IMR-90 (cell line): ENCODE measurements at regions not wholly inside any gene's neighbourhood (a gene's known extent, or its start where the extent isn't known, plus 50 kb on each side); places are given as distances from the start of the nearest gene placed in this dataset.

ENCODE experiments used
- ATAC-seq: fragments of 200-7000 bp; cut with Tn5 transposase; 2 replicates; pipeline ENCODE4 v1.9.1; 2020; ENCODE audit warnings: low read depth, mild to moderate bottlenecking, moderate library complexity
- BruUV-seq: library from RNA; stranded (reverse); fragments of 400-500 nt; replicated peaks from 2 replicates; lab custom pipeline; 2021; lab: Mats Ljungman, UMichigan
- CTCF ChIA-PET: fragments of 300-600 bp; formaldehyde crosslinking; extraction: SDS; loops from one replicate; lab custom pipeline; 2021; ENCODE audit warnings: antibody characterized with exemption; lab: Yijun Ruan, JAX
- POLR2A ChIA-PET: fragments of 300-600 bp; sonication (Branson Sonifier 250); formaldehyde crosslinking; loops from one replicate; lab custom pipeline; 2022; ENCODE audit warnings: antibody characterized with exemption; ENCODE audit not compliant: unreplicated experiment; lab: Charles Lee
- DNase-seq: peaks from one replicate; pipeline ENCODE4 v3.0.0; 2013
- H2AFZ ChIP-seq: replicated peaks from 2 replicates; pipeline ENCODE3; 2013; ENCODE audit warnings: low read length, mild to moderate bottlenecking; ENCODE audit not compliant: poor library complexity
- H2AK5ac ChIP-seq: 2 replicates; pipeline ENCODE4 v1.6.1; 2013; ENCODE audit warnings: low read depth, low read length, inconsistent platforms
- H2AK9ac ChIP-seq: replicated peaks from 2 replicates; pipeline ENCODE3; 2013; ENCODE audit warnings: mild to moderate bottlenecking, low read depth, low read length, moderate library complexity; ENCODE audit not compliant: poor library complexity
- H2BK120ac ChIP-seq: 2 replicates; pipeline ENCODE4 v1.6.1; 2013; ENCODE audit warnings: low read depth, low read length, inconsistent platforms
- H2BK15ac ChIP-seq: 3 replicates; pipeline ENCODE4 v1.6.1; 2013; ENCODE audit warnings: low read depth, low read length, inconsistent platforms
- H2BK20ac ChIP-seq: 2 replicates; pipeline ENCODE4 v1.6.1; 2013; ENCODE audit warnings: low read depth, mild to moderate bottlenecking, inconsistent platforms, low read length, moderate library complexity
- H2BK5ac ChIP-seq: 2 replicates; pipeline ENCODE4 v1.6.1; 2013; ENCODE audit warnings: mild to moderate bottlenecking, low read depth, low read length, inconsistent platforms; ENCODE audit not compliant: poor library complexity, severe bottlenecking
- H3K14ac ChIP-seq: replicated peaks from 2 replicates; pipeline ENCODE4 v1.6.1; 2013; ENCODE audit warnings: low read depth, low read length, inconsistent platforms
- H3K18ac ChIP-seq: 2 replicates; pipeline ENCODE4 v1.6.1; 2013; ENCODE audit warnings: low read depth, low read length, control low read depth
- H3K23ac ChIP-seq: 2 replicates; pipeline ENCODE4 v1.6.1; 2013; ENCODE audit warnings: low read depth, low read length, inconsistent platforms
- H3K27ac ChIP-seq: 2 replicates; pipeline ENCODE4 v1.5.1; 2013; ENCODE audit warnings: mild to moderate bottlenecking, control low read depth, low read length; ENCODE audit not compliant: insufficient read depth
- H3K27me3 ChIP-seq: 2 replicates; pipeline ENCODE4 v1.6.1; 2013; ENCODE audit warnings: low read length; ENCODE audit not compliant: control insufficient read depth, insufficient read depth
- H3K36me3 ChIP-seq: 2 replicates; pipeline ENCODE4 v1.6.1; 2013; ENCODE audit warnings: low read length, mixed read lengths; ENCODE audit not compliant: control insufficient read depth, insufficient read depth
- H3K4ac ChIP-seq: 2 replicates; pipeline ENCODE4 v1.6.1; 2013; ENCODE audit warnings: low read depth, low read length, inconsistent platforms
- H3K4me1 ChIP-seq: 2 replicates; pipeline ENCODE4 v1.6.1; 2013; ENCODE audit warnings: low read length, mixed read lengths; ENCODE audit not compliant: control insufficient read depth, insufficient read depth
- H3K4me2 ChIP-seq: 2 replicates; pipeline ENCODE4 v1.6.1; 2013; ENCODE audit warnings: low read depth, mild to moderate bottlenecking, control low read depth, low read length, moderate library complexity
- H3K4me3 ChIP-seq: 2 replicates; pipeline ENCODE4 v1.5.1; 2013; ENCODE audit warnings: low read depth, mild to moderate bottlenecking, control low read depth, low read length, moderate library complexity; ENCODE audit not compliant: insufficient read depth
- H3K56ac ChIP-seq: 2 replicates; pipeline ENCODE4 v1.6.1; 2013; ENCODE audit warnings: low read length, inconsistent platforms; ENCODE audit not compliant: insufficient read depth; ENCODE audit errors: extremely low read depth
- H3K79me1 ChIP-seq, 2 experiments: 2 replicates each; pipeline ENCODE4 v1.6.1; 2013; ENCODE audit warnings: low read length in 2 of 2, inconsistent platforms in 1 of 2, low read depth in 1 of 2
- H3K9ac ChIP-seq: 2 replicates; pipeline ENCODE4 v1.6.1; 2013; ENCODE audit warnings: low read depth, low read length, control low read depth
- H3K9me1 ChIP-seq: 2 replicates; pipeline ENCODE4 v1.6.1; 2013; ENCODE audit warnings: low read length, inconsistent platforms; ENCODE audit not compliant: insufficient read depth
- H3K9me3 ChIP-seq: 2 replicates; pipeline ENCODE4 v1.6.1; 2013; ENCODE audit warnings: low read length; ENCODE audit not compliant: control insufficient read depth, insufficient read depth
- H4K20me1 ChIP-seq: 2 replicates; pipeline ENCODE4 v1.6.1; 2013; ENCODE audit warnings: low read length, inconsistent platforms; ENCODE audit not compliant: insufficient read depth
- H4K5ac ChIP-seq: 2 replicates; pipeline ENCODE4 v1.6.1; 2013; ENCODE audit warnings: mild to moderate bottlenecking, low read depth, low read length, control low read depth
- H4K8ac ChIP-seq, 2 experiments: 2 replicates each; pipeline ENCODE4 v1.6.1; 2013; ENCODE audit warnings: low read depth in 2 of 2, low read length in 2 of 2, control low read depth in 1 of 2, inconsistent platforms in 1 of 2
- H4K91ac ChIP-seq: 2 replicates; pipeline ENCODE4 v1.6.1; 2013; ENCODE audit warnings: low read depth, low read length, inconsistent platforms; ENCODE audit not compliant: insufficient read depth
- BHLHE40 ChIP-seq: fragments of 150-350 bp; IDR thresholded peaks from 2 replicates; pipeline ENCODE4 v1.6.1; 2016; ENCODE audit warnings: mild to moderate bottlenecking, low read depth, low read length
- CEBPB ChIP-seq: IDR thresholded peaks from 2 replicates; pipeline ENCODE4 v1.6.1; 2012; ENCODE audit warnings: low read depth, low read length, improper control_type of control experiment
- CHD1 ChIP-seq: IDR thresholded peaks from 2 replicates; pipeline ENCODE4 v1.6.1; 2012; ENCODE audit warnings: low read depth, low read length, improper control_type of control experiment
- ELK1 ChIP-seq: fragments of 150-350 bp; IDR thresholded peaks from 2 replicates; pipeline ENCODE4 v1.6.1; 2016; ENCODE audit warnings: low read depth, mild to moderate bottlenecking, low read length, moderate library complexity, borderline replicate concordance
- FOS ChIP-seq: fragments of 150-350 bp; IDR thresholded peaks from 2 replicates; pipeline ENCODE4 v1.6.1; 2016; ENCODE audit warnings: low read depth, low read length
- MAFK ChIP-seq: IDR thresholded peaks from 2 replicates; pipeline ENCODE4 v1.6.1; 2012; ENCODE audit warnings: low read depth, low read length, improper control_type of control experiment
- MAZ ChIP-seq: IDR thresholded peaks from 2 replicates; pipeline ENCODE4 v1.6.1; 2012; ENCODE audit warnings: low read depth, mild to moderate bottlenecking, low read length, improper control_type of control experiment, moderate library complexity, borderline replicate concordance
- MXI1 ChIP-seq: IDR thresholded peaks from 2 replicates; pipeline ENCODE4 v1.6.1; 2012; ENCODE audit warnings: low read depth, mild to moderate bottlenecking, low read length, moderate library complexity, borderline replicate concordance
- NFE2L2 ChIP-seq: fragments of 150-350 bp; IDR thresholded peaks from 2 replicates; pipeline ENCODE4 v1.6.1; 2016; ENCODE audit warnings: low read depth, mild to moderate bottlenecking, low read length
- POLR2A ChIP-seq: IDR thresholded peaks from 2 replicates; pipeline ENCODE4 v1.6.1; 2012; ENCODE audit warnings: mild to moderate bottlenecking, low read depth, low read length
- RAD21 ChIP-seq: IDR thresholded peaks from 2 replicates; pipeline ENCODE4 v1.6.1; 2012; ENCODE audit warnings: low read length, improper control_type of control experiment
- RCOR1 ChIP-seq: IDR thresholded peaks from 2 replicates; pipeline ENCODE4 v1.6.1; 2012; ENCODE audit warnings: mild to moderate bottlenecking, low read length, improper control_type of control experiment; ENCODE audit not compliant: insufficient replicate concordance
- RFX5 ChIP-seq: IDR thresholded peaks from 2 replicates; pipeline ENCODE4 v1.8.0; 2012; ENCODE audit warnings: low read depth, mild to moderate bottlenecking, low read length, moderate library complexity
- SMC3 ChIP-seq: fragments of 150-350 bp; IDR thresholded peaks from 2 replicates; pipeline ENCODE4 v1.6.1; 2016; ENCODE audit warnings: low read depth, mild to moderate bottlenecking, antibody characterized with exemption, low read length, moderate library complexity
- WGBS, 2 experiments: methylation state at CpG; one replicate each; pipeline versions ENCODE4 v1.1.5 to v1.1.7; 2013; ENCODE audit warnings: missing lambda C conversion rate in 2 of 2; ENCODE audit not compliant: insufficient read length in 1 of 2; ENCODE audit errors: extremely low coverage in 2 of 2; 5-methylcytosine and 5-hydroxymethylcytosine counted together
- dilution Hi-C: fragments of 300-500 bp; cut with HindIII; formaldehyde crosslinking; loops from one replicate; pipeline ENCODE4 v1.14.3; 2018; ENCODE audit warnings: low sequenced_read_pairs; ENCODE audit not compliant: unreplicated experiment
- in situ Hi-C: fragments of 300-500 bp; cut with MboI; formaldehyde crosslinking; loops from 3 replicates; pipeline ENCODE4 v1.14.3; 2019; ENCODE audit warnings: low sequenced_read_pairs, inconsistent platforms, mixed read lengths
- intact Hi-C: fragments of 100-400 bp; cut with micrococcal nuclease; formaldehyde crosslinking; loops from 2 replicates; pipeline ENCODE4 v1.10.0; 2022
- TF ChIP-seq, protein P1 (sequence below): conservative IDR thresholded peaks from 2 replicates; pipeline ENCODE4 v1.5.1; 2012; ENCODE audit warnings: mild to moderate bottlenecking, low read depth, low read length, improper control_type of control experiment

DNA sequence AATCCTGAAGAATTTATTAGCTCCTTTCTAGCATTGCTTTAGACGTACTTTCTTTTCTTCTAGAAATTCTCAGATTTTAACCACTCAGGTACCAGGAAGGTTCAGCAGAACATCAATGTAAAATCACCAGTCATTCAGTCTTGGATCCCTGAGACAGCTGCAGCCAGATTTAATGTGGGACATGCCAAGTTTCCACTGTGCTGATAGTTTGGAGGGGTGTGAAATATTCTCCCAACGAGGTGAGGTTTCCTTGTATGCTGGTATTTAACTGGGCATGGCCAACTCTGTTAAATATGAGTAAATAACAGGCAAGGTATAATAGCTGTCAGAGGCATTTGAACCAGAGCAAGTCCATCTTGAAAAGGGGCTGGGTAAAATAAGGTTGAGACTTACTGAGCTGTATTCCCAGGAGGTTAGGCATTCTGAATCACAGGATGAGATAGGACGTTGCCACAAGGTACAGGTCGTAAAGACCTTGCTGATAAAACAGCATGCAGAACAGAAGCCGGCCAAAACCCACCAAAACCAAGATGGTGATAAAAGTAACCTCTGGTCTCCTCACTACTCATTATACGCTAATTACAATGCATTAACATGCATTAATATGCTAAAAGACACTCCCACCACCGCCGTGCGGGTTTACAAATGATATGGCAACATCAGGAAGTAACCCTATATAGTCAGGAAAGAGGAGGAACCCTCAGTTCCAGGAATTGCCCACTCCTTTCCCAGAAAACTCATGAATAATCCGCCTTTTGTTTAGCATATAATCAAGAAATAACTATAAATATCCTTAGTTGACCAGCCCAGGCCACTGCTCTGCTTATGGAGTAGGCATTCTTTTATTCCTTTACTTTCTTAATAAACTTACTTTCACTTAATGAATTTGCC is 75.2 kb upstream of the RASSF8 start:
- 60% methylated on average over 1 of the region's 10 CpGs; no CpG with 5 or more reads in 1 of the 2 experiments for WGBS, 2 experiments
- Histone ChIP-seq H2AK9ac (no peak overlapping the region), H3K4me1 (no peaks in the 10 kb centered on the region), H2BK120ac (no peak overlapping the region), H4K20me1 (no peaks in the 10 kb centered on the region), H2BK15ac (no peak overlapping the region), H4K91ac (no peak overlapping the region), H2BK20ac (no peak overlapping the region), H3K4me3 (no peak overlapping the region), H3K23ac (no peak overlapping the region), H3K18ac (no peak overlapping the region), H3K4me2 (no peak overlapping the region), H3K14ac (no peak overlapping the region), H4K5ac (no peak overlapping the region), H2AK5ac (no peak overlapping the region), H3K79me1 (no peaks in the 10 kb centered on the region), H4K8ac (no peak overlapping the region), H3K56ac (no peak overlapping the region), H3K9me3 (no peaks in the 10 kb centered on the region), H3K9me1 (no peaks in the 10 kb centered on the region), H3K36me3 (no peaks in the 10 kb centered on the region), H3K9ac (no peak overlapping the region), H3K27me3 (no peaks in the 10 kb centered on the region), H2AFZ (no peak overlapping the region), H3K27ac (no peak overlapping the region), H3K4ac (no peak overlapping the region), H2BK5ac (no peak overlapping the region)
- in situ Hi-C loops (no loop called here), dilution Hi-C loops (no loop called here), intact Hi-C loops (no loop called here)
- no TSS peak for BruUV-seq
- POLR2A ChIA-PET, result no interaction called here
- CTCF ChIA-PET, result no interaction called here
- DNase-seq (no peak), ATAC-seq (no peak)
- no peak for TF ChIP-seq MAFK
- no peak for TF ChIP-seq FOS
- no peak for TF ChIP-seq CHD1
- no peak for TF ChIP-seq NFE2L2
- TF ChIP-seq SMC3, result no peak
- no peak for TF ChIP-seq CEBPB
- TF ChIP-seq ELK1, result no peak
- no peak for TF ChIP-seq POLR2A
- TF ChIP-seq, protein P1, sequence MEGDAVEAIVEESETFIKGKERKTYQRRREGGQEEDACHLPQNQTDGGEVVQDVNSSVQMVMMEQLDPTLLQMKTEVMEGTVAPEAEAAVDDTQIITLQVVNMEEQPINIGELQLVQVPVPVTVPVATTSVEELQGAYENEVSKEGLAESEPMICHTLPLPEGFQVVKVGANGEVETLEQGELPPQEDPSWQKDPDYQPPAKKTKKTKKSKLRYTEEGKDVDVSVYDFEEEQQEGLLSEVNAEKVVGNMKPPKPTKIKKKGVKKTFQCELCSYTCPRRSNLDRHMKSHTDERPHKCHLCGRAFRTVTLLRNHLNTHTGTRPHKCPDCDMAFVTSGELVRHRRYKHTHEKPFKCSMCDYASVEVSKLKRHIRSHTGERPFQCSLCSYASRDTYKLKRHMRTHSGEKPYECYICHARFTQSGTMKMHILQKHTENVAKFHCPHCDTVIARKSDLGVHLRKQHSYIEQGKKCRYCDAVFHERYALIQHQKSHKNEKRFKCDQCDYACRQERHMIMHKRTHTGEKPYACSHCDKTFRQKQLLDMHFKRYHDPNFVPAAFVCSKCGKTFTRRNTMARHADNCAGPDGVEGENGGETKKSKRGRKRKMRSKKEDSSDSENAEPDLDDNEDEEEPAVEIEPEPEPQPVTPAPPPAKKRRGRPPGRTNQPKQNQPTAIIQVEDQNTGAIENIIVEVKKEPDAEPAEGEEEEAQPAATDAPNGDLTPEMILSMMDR, result no peak
- TF ChIP-seq RCOR1, result no peak
- no peak for TF ChIP-seq RAD21
- no peak for TF ChIP-seq MXI1
- no peak for TF ChIP-seq BHLHE40
- no peak for TF ChIP-seq RFX5
- no peak for TF ChIP-seq MAZ
